HepG2 (cell line): ENCODE measurements at regions not wholly inside any gene's neighbourhood (a gene's known extent, or its start where the extent isn't known, plus 50 kb on each side); places are given as distances from the start of the nearest gene placed in this dataset.

ENCODE experiments used
- ATAC-seq: fragments of 200-7000 bp; cut with Tn5 transposase; 3 replicates; pipeline ENCODE4 v1.9.1; 2020; ENCODE audit warnings: mild to moderate bottlenecking, moderate library complexity
- BruUV-seq: library from RNA; stranded (reverse); fragments of 400-500 nt; replicated peaks from 2 replicates; lab custom pipeline; 2021; lab: Mats Ljungman, UMichigan
- CTCF ChIA-PET: fragments of 300-600 bp; formaldehyde crosslinking; extraction: SDS; loops from one replicate; lab custom pipeline; 2021; ENCODE audit warnings: low total read pairs, inconsistent platforms, low intra/inter-chr PET ratio; lab: Yijun Ruan, JAX
- POLR2A ChIA-PET: fragments of 350-600 bp; sonication (Branson Sonifier 250); formaldehyde crosslinking; loops from one replicate; lab custom pipeline; 2020; ENCODE audit warnings: antibody characterized with exemption, inconsistent platforms; lab: Yijun Ruan, JAX
- DNase-seq: peaks from one replicate; pipeline ENCODE4 v3.0.0-alpha.2; 2015; ENCODE audit warnings: low spot score
- FAIRE-seq: peaks from 3 replicates; lab custom pipeline; 2011; peaks lifted over from hg19 to GRCh38; lab: Jason Lieb, UNC
- H2AFZ ChIP-seq: one replicate; pipeline ENCODE4 v1.6.1; 2011; ENCODE audit warnings: low read length, inconsistent platforms
- H3K27ac ChIP-seq: fragments of 300-600 bp; 3 replicates; pipeline ENCODE4 v1.8.0; 2011; ENCODE audit warnings: mixed run types, mild to moderate bottlenecking, mixed read lengths, low read length, inconsistent platforms; ENCODE audit not compliant: insufficient read depth; ENCODE audit errors: extremely low read length
- H3K27me3 ChIP-seq, 2 experiments: fragments of 200-600 bp in 1 of 2; 2 replicates in 1 of 2; 3 replicates in 1 of 2; pipeline versions ENCODE4 v1.6.0 to v1.8.0; 2011; ENCODE audit warnings: low read length in 2 of 2, mild to moderate bottlenecking in 2 of 2, moderate library complexity in 2 of 2, inconsistent platforms in 1 of 2; ENCODE audit not compliant: insufficient read depth in 2 of 2, control insufficient read depth in 1 of 2
- H3K36me3 ChIP-seq, 2 experiments: fragments of 200-600 bp in 1 of 2; replicated peaks in 1 of 2; 2 replicates in 1 of 2; 3 replicates in 1 of 2; pipeline versions ENCODE4 v1.5.1 to v1.8.0; 2011; ENCODE audit warnings: low read length in 2 of 2, inconsistent platforms in 1 of 2; ENCODE audit not compliant: insufficient read depth in 2 of 2, control insufficient read depth in 1 of 2
- H3K4me1 ChIP-seq: 2 replicates; pipeline ENCODE4 v1.5.1; 2012; ENCODE audit warnings: low read length, inconsistent platforms; ENCODE audit not compliant: insufficient read depth
- H3K4me2 ChIP-seq: 2 replicates; pipeline ENCODE4 v1.6.0; 2011; ENCODE audit warnings: low read depth, low read length, inconsistent platforms
- H3K4me3 ChIP-seq, 3 experiments: fragments of 200-600 bp in 1 of 3; sonication (generic), shearing (Covaris generic) in 1 of 3; replicated peaks in 1 of 3; 2 replicates each; pipeline ENCODE4 v1.5.1; 2011 to 2016; ENCODE audit warnings: low read length in 3 of 3, inconsistent platforms in 2 of 3, low read depth in 2 of 3, mild to moderate bottlenecking in 2 of 3, control low read depth in 1 of 3, mixed read lengths in 1 of 3; ENCODE audit not compliant: insufficient read depth in 1 of 3
- H3K79me2 ChIP-seq: one replicate; pipeline ENCODE4 v1.6.1; 2011; ENCODE audit warnings: low read length, inconsistent platforms; ENCODE audit not compliant: insufficient read depth
- H3K9ac ChIP-seq: 2 replicates; pipeline ENCODE4 v1.6.0; 2011; ENCODE audit warnings: mild to moderate bottlenecking, low read depth, low read length, inconsistent platforms; ENCODE audit not compliant: insufficient read depth
- H3K9me3 ChIP-seq: 2 replicates; pipeline ENCODE4 v1.5.1; 2012; ENCODE audit warnings: mild to moderate bottlenecking, low read length
- H4K20me1 ChIP-seq: 2 replicates; pipeline ENCODE4 v1.6.0; 2011; ENCODE audit warnings: inconsistent platforms, mild to moderate bottlenecking, low read length, moderate library complexity; ENCODE audit not compliant: insufficient read depth
- ATM ChIP-seq: fragments of 450-650 bp; IDR thresholded peaks from 2 replicates; pipeline ENCODE4 v1.7.1; 2017; ENCODE audit warnings: mild to moderate bottlenecking, borderline replicate concordance
- EP300 ChIP-seq, 3 experiments: sonication (generic) in 1 of 3; formaldehyde crosslinking in 1 of 3; IDR thresholded peaks; 2 replicates each; pipeline versions ENCODE4 v1.5.1 to v1.6.1; 2011 to 2020; ENCODE audit warnings: low read depth in 2 of 3, low read length in 2 of 3, borderline replicate concordance in 1 of 3, improper control_type of control experiment in 1 of 3, mild to moderate bottlenecking in 1 of 3, missing genetic modification reagents in 1 of 3, moderate library complexity in 1 of 3
- ISX ChIP-seq: sonication (generic); formaldehyde crosslinking; conservative IDR thresholded peaks from 2 replicates; pipeline ENCODE4 v1.5.0; 2020; ENCODE audit warnings: missing genetic modification reagents
- KLF13 ChIP-seq: sonication (generic); formaldehyde crosslinking; IDR thresholded peaks from 2 replicates; pipeline ENCODE4 v1.4.0; 2020; ENCODE audit warnings: mild to moderate bottlenecking, missing genetic modification reagents
- MBD4 ChIP-seq: IDR thresholded peaks from 2 replicates; pipeline ENCODE4 v1.6.1; 2012; ENCODE audit warnings: low read length, inconsistent platforms, borderline replicate concordance
- NFE2L2 ChIP-seq: fragments of 150-350 bp; IDR thresholded peaks from 2 replicates; pipeline ENCODE4 v1.6.1; 2014; ENCODE audit warnings: low read length
- PITX1 ChIP-seq: sonication (generic); formaldehyde crosslinking; IDR thresholded peaks from 2 replicates; pipeline ENCODE4 v1.5.1; 2020; ENCODE audit warnings: mild to moderate bottlenecking, missing genetic modification reagents
- RFX1 ChIP-seq: fragments of 450-650 bp; IDR thresholded peaks from 2 replicates; pipeline ENCODE4 v1.6.1; 2017
- RFX3 ChIP-seq: IDR thresholded peaks from 2 replicates; pipeline ENCODE4 v1.6.1; 2016; ENCODE audit warnings: missing biosample characterization, missing genetic modification reagents
- RFX5 ChIP-seq: IDR thresholded peaks from 2 replicates; pipeline ENCODE4 v1.6.1; 2011; ENCODE audit warnings: low read depth, low read length, improper control_type of control experiment
- SOX5 ChIP-seq: IDR thresholded peaks from 2 replicates; pipeline ENCODE4 v1.6.1; 2016; ENCODE audit warnings: borderline replicate concordance
- SOX6 ChIP-seq, 2 experiments: fragments of 450-650 bp in 1 of 2; sonication (generic) in 1 of 2; formaldehyde crosslinking in 1 of 2; IDR thresholded peaks; 2 replicates each; pipeline versions ENCODE4 v1.4.0 to v1.6.1; 2017 to 2020; ENCODE audit warnings: antibody characterized with exemption in 1 of 2, mild to moderate bottlenecking in 1 of 2, missing genetic modification reagents in 1 of 2
- TEAD2 ChIP-seq: sonication (generic); formaldehyde crosslinking; IDR thresholded peaks from 2 replicates; pipeline ENCODE4 v1.9.0; 2021; ENCODE audit warnings: missing genetic modification reagents
- TEAD3 ChIP-seq: optimal IDR thresholded peaks from 2 replicates; pipeline ENCODE3; 2016; ENCODE audit warnings: borderline replicate concordance
- ZNF12 ChIP-seq: sonication (generic); formaldehyde crosslinking; IDR thresholded peaks from 2 replicates; pipeline ENCODE4 v1.5.0; 2020; ENCODE audit warnings: missing genetic modification reagents
- ZNF263 ChIP-seq: sonication (generic); formaldehyde crosslinking; IDR thresholded peaks from 2 replicates; pipeline ENCODE4 v1.4.0; 2020; ENCODE audit warnings: missing genetic modification reagents
- ZNF446 ChIP-seq: sonication (generic); formaldehyde crosslinking; IDR thresholded peaks from 2 replicates; pipeline ENCODE4 v1.5.0; 2020; ENCODE audit warnings: mild to moderate bottlenecking, missing genetic modification reagents
- ZNF724P ChIP-seq: sonication (generic); formaldehyde crosslinking; IDR thresholded peaks from 2 replicates; pipeline ENCODE4 v1.8.0; 2022; ENCODE audit warnings: missing genetic modification reagents, borderline replicate concordance
- ZNF770 ChIP-seq: sonication (generic); formaldehyde crosslinking; IDR thresholded peaks from 2 replicates; pipeline ENCODE4 v1.5.0; 2020; ENCODE audit warnings: mild to moderate bottlenecking, missing genetic modification reagents
- WGBS: methylation state at CpG from one replicate; pipeline ENCODE4 v1.1.6; 2017; ENCODE audit warnings: low lambda C conversion rate; 5-methylcytosine and 5-hydroxymethylcytosine counted together
- in situ Hi-C: cut with HindIII; loops from 2 replicates; pipeline ENCODE4 v1.10.0; 2017; ENCODE audit warnings: low pct_unique_long_range_greater_than_20kb; ENCODE audit not compliant: extremely low pct_ligation_motif_present
- intact Hi-C: fragments of 100-400 bp; cut with micrococcal nuclease; formaldehyde crosslinking; loops from one replicate; pipeline ENCODE4 v1.10.0; 2022; ENCODE audit not compliant: unreplicated experiment

GRCh38 chr12:114846771-114847170 lies 162.8 kb upstream of the TBX3 start:
- intact Hi-C loops: no loop called here
- no peaks in the 10 kb centered on the region for H3K9me3 ChIP-seq
- no TSS peak for BruUV-seq
- 64% methylated on average over 8 of the region's 8 CpGs for WGBS
- no peaks in the 10 kb centered on the region for H3K79me2 ChIP-seq
- no peaks in the 10 kb centered on the region for H3K36me3 ChIP-seq
- ATAC-seq: no peak
- H3K4me2 ChIP-seq: no peak overlapping the region
- no peak overlapping the region for H3K27ac ChIP-seq
- no peaks in the 10 kb centered on the region for H4K20me1 ChIP-seq
- no peak overlapping the region for H3K9ac ChIP-seq
- no peak overlapping the region for H2AFZ ChIP-seq
- POLR2A ChIA-PET: no interaction called here
- in situ Hi-C loops: no loop called here
- DNase-seq: no peak
- TF ChIP-seq ZNF446 (CRISPR knock-in tag) (no peak), PITX1 (no peak), ATM (no peak), ZNF12 (CRISPR knock-in tag) (no peak), MBD4 (no peak), ISX (CRISPR knock-in tag) (no peak), NFE2L2 (no peak)
- no peak for FAIRE-seq
- CTCF ChIA-PET: no interaction called here
- H3K27me3 ChIP-seq: no peaks in the 10 kb centered on the region
- no peak overlapping the region for H3K4me3 ChIP-seq
- H3K4me1 ChIP-seq: peaks cover 17% of the 10 kb centered on the region

- Histone ChIP-seq H3K9ac (no peak overlapping the region), H3K4me3 (no peak overlapping the region), H3K4me1 (peaks cover 32% of the 10 kb centered on the region), H4K20me1 (no peaks in the 10 kb centered on the region), H3K27ac (peak overlapping the region; percentile 13), H3K4me2 (peak overlapping the region; percentile 47), H2AFZ (no peak overlapping the region), H3K9me3 (no peaks in the 10 kb centered on the region), H3K27me3 (no peaks in the 10 kb centered on the region), H3K36me3 (no peaks in the 10 kb centered on the region), H3K79me2 (no peaks in the 10 kb centered on the region)
- ATAC-seq (peak; percentile 76), FAIRE-seq (peak; percentile 63), DNase-seq (peak; percentile 90)
- WGBS: 15% methylated on average over 5 of the region's 5 CpGs
- BruUV-seq: no TSS peak
- in situ Hi-C loops: no loop called here
- ChIA-PET POLR2A (interaction anchor here (1.9 kb wide), 1 partner anchor 157 kb away, joined by 6 read pairs; the partner anchor contains the start of gene TBX3), CTCF (no interaction called here)
- intact Hi-C loops: no loop called here
- 0 out of 4 replicates have a peak, but pooled peaks of 1 of the 2 experiments have one; percentile 34 for TF ChIP-seq EP300 (IDR thresholded peaks at IDR 0.05; ENCODE audit: low read depth in 2 of 2, low read length in 2 of 2)
- no peak for TF ChIP-seq EP300 (CRISPR knock-in tag; IDR thresholded peaks at IDR 0.05; ENCODE audit: borderline replicate concordance)
- TF ChIP-seq RFX3: peak; percentile 58
- peak; percentile 30; the same call in 1 of the 2 replicates for TF ChIP-seq RFX5
- peak; percentile 74; the same call in 1 of the 2 replicates for TF ChIP-seq SOX5 (CRISPR knock-in tag)
- no peak for TF ChIP-seq TEAD2
- TF ChIP-seq ZNF263 (CRISPR knock-in tag): 0 out of 2 replicates have a peak, but pooled peaks have one; percentile 28
- peak; percentile 39; the same call in 1 of the 2 replicates for TF ChIP-seq ZNF770 (CRISPR knock-in tag)
- TF ChIP-seq ZNF724P (CRISPR knock-in tag): no peak
- TF ChIP-seq KLF13 (CRISPR knock-in tag): no peak
- TF ChIP-seq ZNF446 (CRISPR knock-in tag): no peak
- no peak for TF ChIP-seq SOX6 (IDR thresholded peaks at IDR 0.05)
- TF ChIP-seq SOX6 (CRISPR knock-in tag; IDR thresholded peaks at IDR 0.05): peak; percentile 62
- TF ChIP-seq RFX1: peak; percentile 52; the same call in 1 of the 2 replicates
- TF ChIP-seq TEAD3 (CRISPR knock-in tag): peak; percentile 59
Observed at GRCh38 chr12:114841557-114842251, 157.7 kb upstream of the TBX3 start.
